ENCODE measurements at regions not wholly inside any gene's neighbourhood (a gene's known extent, or its start where the extent isn't known, plus 50 kb on each side); places are given as distances from the start of the nearest gene placed in this dataset.

DNA sequence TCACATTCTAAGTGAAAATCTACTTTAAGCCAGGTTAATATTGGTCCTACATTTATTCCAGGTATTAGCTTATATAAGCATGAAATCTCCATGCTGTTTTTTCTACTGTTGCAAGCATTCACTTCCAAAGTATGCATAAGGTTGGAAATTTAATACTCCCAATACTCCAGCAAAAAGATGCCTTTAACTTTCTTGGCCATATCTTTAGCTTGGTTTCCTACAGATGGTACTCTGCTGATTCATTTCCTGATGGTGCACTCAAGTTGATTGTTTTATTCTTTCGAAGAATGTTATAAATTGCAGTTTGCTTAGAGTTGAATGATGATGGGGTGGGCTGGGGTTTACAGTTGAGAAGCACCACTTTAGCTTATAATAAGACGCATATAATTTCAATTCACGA is 330.2 kb downstream of the PTTG2 start:
- TF ChIP-seq CTCF (IDR thresholded peaks at IDR 0.05 in 2 of 3, conservative IDR thresholded peaks at IDR 0.05 in 1 of 3; ENCODE audit: borderline replicate concordance in 1 of 3, insufficient read depth in 1 of 3, low read depth in 2 of 3, low read length in 2 of 3) (no peak), EZH2 (IDR thresholded peaks at IDR 0.05) (no peak), POLR2A (IDR thresholded peaks at IDR 0.05; ENCODE audit: borderline replicate concordance, extremely low read depth, insufficient read depth, insufficient read length) (no peak)
